Gastroesophageal sphincter (tissue), 3 donors: ENCODE measurements at regions not wholly inside any gene's neighbourhood (a gene's known extent, or its start where the extent isn't known, plus 50 kb on each side); places are given as distances from the start of the nearest gene placed in this dataset.

Experiments
- CTCF ChIP-seq, 4 experiments: fragments of 200-600 bp in 2 of 4; fragments of 450-650 bp in 2 of 4; sonication (generic) in 1 of 4; IDR thresholded peaks; one replicate each; pipeline ENCODE4 v1.5.1; 2017 to 2019; ENCODE audit warnings: antibody characterized with exemption in 4 of 4, mild to moderate bottlenecking in 2 of 4, moderate library complexity in 2 of 4
- POLR2A ChIP-seq, 2 donors: fragments of 450-650 bp; IDR thresholded peaks; one replicate each; pipeline ENCODE4 v1.6.1; 2017; ENCODE audit warnings: antibody characterized with exemption in 2 of 2, mild to moderate bottlenecking in 2 of 2, moderate library complexity in 1 of 2
- POLR2AphosphoS5 ChIP-seq: sonication (generic); formaldehyde crosslinking; IDR thresholded peaks from one replicate; pipeline ENCODE4 v1.6.1; 2017; ENCODE audit warnings: antibody characterized with exemption

GRCh38 chr2:192718340-192718739 is 523.6 kb upstream of the TMEFF2 start:
- TF ChIP-seq CTCF (IDR thresholded peaks at IDR 0.05): no peak
- no peak for TF ChIP-seq POLR2AphosphoS5
- no peak for TF ChIP-seq POLR2A (IDR thresholded peaks at IDR 0.05)
